Astrocyte (in vitro differentiated cells and primary cell): ENCODE measurements at regions not wholly inside any gene's neighbourhood (a gene's known extent, or its start where the extent isn't known, plus 50 kb on each side); places are given as distances from the start of the nearest gene placed in this dataset.

Experiments
- CTCF ChIP-seq: IDR thresholded peaks from 2 replicates; pipeline ENCODE4 v1.5.1; 2011; ENCODE audit warnings: low read depth, mild to moderate bottlenecking, inconsistent platforms, low read length, moderate library complexity; ENCODE audit not compliant: insufficient read depth
- EZH2 ChIP-seq: IDR thresholded peaks from 2 replicates; pipeline ENCODE4 v1.6.1; 2012; ENCODE audit warnings: mild to moderate bottlenecking, low read length, inconsistent platforms; ENCODE audit not compliant: insufficient read depth

- TF ChIP-seq CTCF (no peak), EZH2 (no peak)
Measured at GRCh38 chrX:39749135-39749534, 348.6 kb downstream of the BCOR start.
